Neural crest cell (in vitro differentiated cells): ENCODE measurements at regions not wholly inside any gene's neighbourhood (a gene's known extent, or its start where the extent isn't known, plus 50 kb on each side); places are given as distances from the start of the nearest gene placed in this dataset.

Source experiments
- DNase-seq: peaks from one replicate; pipeline ENCODE4 v3.0.0; 2021; ENCODE audit warnings: low read depth, mixed read lengths, low spot score
- H3K27ac Mint-ChIP-seq: one replicate; pipeline ENCODE4 v1.8.0; 2021; ENCODE audit warnings: mild to moderate bottlenecking, mixed read lengths; ENCODE audit not compliant: unreplicated experiment
- H3K27me3 Mint-ChIP-seq: 2 replicates; pipeline ENCODE4 v1.8.0; 2021; ENCODE audit warnings: low read depth, mild to moderate bottlenecking, mixed read lengths
- H3K36me3 Mint-ChIP-seq: 2 replicates; pipeline ENCODE4 v1.8.0; 2021; ENCODE audit warnings: low read depth, mild to moderate bottlenecking, mixed read lengths
- H3K4me1 Mint-ChIP-seq: 2 replicates; pipeline ENCODE4 v1.8.0; 2021; ENCODE audit warnings: mixed read lengths
- H3K4me3 Mint-ChIP-seq: one replicate; pipeline ENCODE4 v1.8.0; 2021; ENCODE audit warnings: mild to moderate bottlenecking, mixed read lengths
- H3K9me3 Mint-ChIP-seq: 2 replicates; pipeline ENCODE4 v1.8.0; 2021; ENCODE audit warnings: mixed read lengths
- CTCF ChIP-seq: fragments of 200-600 bp; sonication (generic); conservative IDR thresholded peaks from 2 replicates; pipeline ENCODE4 v1.5.0; 2021; ENCODE audit warnings: antibody characterized with exemption, mild to moderate bottlenecking

- peaks cover 20% of the 10 kb centered on the region for H3K4me1 Mint-ChIP-seq
- no peak for TF ChIP-seq CTCF
- H3K9me3 Mint-ChIP-seq, result no peaks in the 10 kb centered on the region
- H3K27me3 Mint-ChIP-seq, result no peaks in the 10 kb centered on the region
- H3K27ac Mint-ChIP-seq, result no peak overlapping the region
- H3K36me3 Mint-ChIP-seq, result no peaks in the 10 kb centered on the region
- no peak overlapping the region for H3K4me3 Mint-ChIP-seq
- no peak for DNase-seq
Observed at GRCh38 chrX:39936886-39937770, 160.6 kb downstream of the BCOR start.

GRCh38 chrX:39938466-39938865, 159.3 kb downstream of the BCOR start:
- TF ChIP-seq CTCF, result no peak
- Mint-ChIP-seq H3K36me3 (no peaks in the 10 kb centered on the region), H3K27ac (no peak overlapping the region), H3K27me3 (no peaks in the 10 kb centered on the region), H3K4me3 (no peak overlapping the region), H3K9me3 (peaks cover 4% of the 10 kb centered on the region), H3K4me1 (peaks cover 20% of the 10 kb centered on the region)
- DNase-seq, result no peak

- Mint-ChIP-seq H3K4me3 (no peak overlapping the region), H3K27me3 (no peaks in the 10 kb centered on the region), H3K9me3 (peaks cover 9% of the 10 kb centered on the region), H3K36me3 (peaks cover 3% of the 10 kb centered on the region), H3K27ac (no peak overlapping the region), H3K4me1 (peaks cover 20% of the 10 kb centered on the region)
- DNase-seq, result no peak
- no peak for TF ChIP-seq CTCF
Observed at GRCh38 chrX:39939678-39940077, 158.1 kb downstream of the BCOR start.

- TF ChIP-seq CTCF, result no peak
- H3K4me1 Mint-ChIP-seq, result peaks cover 20% of the 10 kb centered on the region
- H3K9me3 Mint-ChIP-seq, result peaks cover 9% of the 10 kb centered on the region
- peaks cover 3% of the 10 kb centered on the region for H3K36me3 Mint-ChIP-seq
- peak overlapping the region; percentile 84 for H3K27ac Mint-ChIP-seq
- no peak for DNase-seq
- H3K27me3 Mint-ChIP-seq, result no peaks in the 10 kb centered on the region
- no peak overlapping the region for H3K4me3 Mint-ChIP-seq
Observed at GRCh38 chrX:39941332-39941920, 156.3 kb downstream of the BCOR start.

GRCh38 chrX:39944416-39944815, 153.3 kb downstream of the BCOR start:
- Mint-ChIP-seq H3K9me3 (peaks cover 9% of the 10 kb centered on the region), H3K4me3 (no peak overlapping the region), H3K36me3 (peaks cover 3% of the 10 kb centered on the region), H3K4me1 (peaks cover 23% of the 10 kb centered on the region), H3K27ac (no peak overlapping the region), H3K27me3 (no peaks in the 10 kb centered on the region)
- no peak for DNase-seq
- TF ChIP-seq CTCF, result no peak
